ENCODE measurements at regions not wholly inside any gene's neighbourhood (a gene's known extent, or its start where the extent isn't known, plus 50 kb on each side); places are given as distances from the start of the nearest gene placed in this dataset.
"Not testable (repeated sequence)": the region's sequence is repeated elsewhere in the genome, so short reads cannot be mapped to it uniquely, and the experiment has no call there.

DNA sequence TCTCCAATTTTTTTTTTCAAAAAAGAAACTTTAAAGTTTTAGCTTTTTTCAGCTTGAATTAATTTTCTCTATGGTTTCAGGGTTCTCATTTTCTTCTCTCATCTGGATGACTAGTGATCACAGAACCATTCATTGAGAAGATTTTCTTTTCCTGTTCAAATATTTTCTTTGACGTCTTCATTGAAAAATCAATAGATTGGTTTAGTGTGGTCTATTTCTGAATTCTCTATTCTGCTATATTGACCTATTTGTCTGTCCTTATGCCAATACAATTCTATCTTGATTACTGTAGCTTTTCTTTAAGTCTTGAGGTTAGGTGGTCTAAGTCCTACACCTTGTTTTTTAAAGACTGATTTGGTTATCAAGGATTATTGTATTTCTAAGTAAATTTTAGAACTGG lies 150.2 kb upstream of the MAN1A1 start:
- Mint-ChIP-seq H3K4me1 (peaks cover 8% of the 10 kb centered on the region), H3K36me3 (ENCODE audit: low read depth) (no peaks in the 10 kb centered on the region), H3K27ac (no peak overlapping the region), H3K9me3 (peaks cover 3% of the 10 kb centered on the region), H3K27me3 (no peaks in the 10 kb centered on the region), H3K4me3 (no peak overlapping the region)
- intact Hi-C loops (cut with micrococcal nuclease), result no loop called here
- no peak for DNase-seq
- TF ChIP-seq, protein P1, sequence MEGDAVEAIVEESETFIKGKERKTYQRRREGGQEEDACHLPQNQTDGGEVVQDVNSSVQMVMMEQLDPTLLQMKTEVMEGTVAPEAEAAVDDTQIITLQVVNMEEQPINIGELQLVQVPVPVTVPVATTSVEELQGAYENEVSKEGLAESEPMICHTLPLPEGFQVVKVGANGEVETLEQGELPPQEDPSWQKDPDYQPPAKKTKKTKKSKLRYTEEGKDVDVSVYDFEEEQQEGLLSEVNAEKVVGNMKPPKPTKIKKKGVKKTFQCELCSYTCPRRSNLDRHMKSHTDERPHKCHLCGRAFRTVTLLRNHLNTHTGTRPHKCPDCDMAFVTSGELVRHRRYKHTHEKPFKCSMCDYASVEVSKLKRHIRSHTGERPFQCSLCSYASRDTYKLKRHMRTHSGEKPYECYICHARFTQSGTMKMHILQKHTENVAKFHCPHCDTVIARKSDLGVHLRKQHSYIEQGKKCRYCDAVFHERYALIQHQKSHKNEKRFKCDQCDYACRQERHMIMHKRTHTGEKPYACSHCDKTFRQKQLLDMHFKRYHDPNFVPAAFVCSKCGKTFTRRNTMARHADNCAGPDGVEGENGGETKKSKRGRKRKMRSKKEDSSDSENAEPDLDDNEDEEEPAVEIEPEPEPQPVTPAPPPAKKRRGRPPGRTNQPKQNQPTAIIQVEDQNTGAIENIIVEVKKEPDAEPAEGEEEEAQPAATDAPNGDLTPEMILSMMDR (IDR thresholded peaks at IDR 0.05), result no peak
- CTCF ChIA-PET, result no interaction called here
- no peak for ATAC-seq (ENCODE audit: low read depth)
- POLR2A ChIA-PET, result no interaction called here

GRCh38 chr6:119497988-119498727 lies 148.6 kb upstream of the MAN1A1 start:
- H3K4me1 Mint-ChIP-seq, result peaks cover 8% of the 10 kb centered on the region
- intact Hi-C loops (cut with micrococcal nuclease), result no loop called here
- DNase-seq (no peak), ATAC-seq (ENCODE audit: low read depth) (no peak)
- ChIA-PET POLR2A (no interaction called here), CTCF (no interaction called here)
- no peaks in the 10 kb centered on the region for H3K36me3 Mint-ChIP-seq (ENCODE audit: low read depth)
- TF ChIP-seq, protein P1 (IDR thresholded peaks at IDR 0.05), result no peak
- no peak overlapping the region for H3K27ac Mint-ChIP-seq
- no peaks in the 10 kb centered on the region for H3K27me3 Mint-ChIP-seq
- H3K4me3 Mint-ChIP-seq, result no peak overlapping the region
- H3K9me3 Mint-ChIP-seq, result peaks cover 3% of the 10 kb centered on the region

GRCh38 chr6:119495230-119495683 lies 145.7 kb upstream of the MAN1A1 start:
- H3K27ac Mint-ChIP-seq, result no peak overlapping the region
- ChIA-PET POLR2A (no interaction called here), CTCF (no interaction called here)
- H3K36me3 Mint-ChIP-seq (ENCODE audit: low read depth), result no peaks in the 10 kb centered on the region
- TF ChIP-seq, protein P1 (IDR thresholded peaks at IDR 0.05), result no peak
- no peaks in the 10 kb centered on the region for H3K27me3 Mint-ChIP-seq
- no peak overlapping the region for H3K4me3 Mint-ChIP-seq
- DNase-seq (no peak), ATAC-seq (ENCODE audit: low read depth) (no peak)
- peaks cover 3% of the 10 kb centered on the region for H3K9me3 Mint-ChIP-seq
- intact Hi-C loops (cut with micrococcal nuclease), result no loop called here
- peaks cover 6% of the 10 kb centered on the region for H3K4me1 Mint-ChIP-seq

- peaks cover 14% of the 10 kb centered on the region for H3K4me1 Mint-ChIP-seq
- no peaks in the 10 kb centered on the region for H3K36me3 Mint-ChIP-seq (ENCODE audit: low read depth)
- no peak overlapping the region for H3K27ac Mint-ChIP-seq
- no peak overlapping the region for H3K4me3 Mint-ChIP-seq
- H3K9me3 Mint-ChIP-seq, result peaks cover 3% of the 10 kb centered on the region
- ATAC-seq (ENCODE audit: low read depth) (no peak), DNase-seq (no peak)
- TF ChIP-seq, protein P1 (IDR thresholded peaks at IDR 0.05), result no peak
- CTCF ChIA-PET, result no interaction called here
- no peaks in the 10 kb centered on the region for H3K27me3 Mint-ChIP-seq
- intact Hi-C loops (cut with micrococcal nuclease), result no loop called here
- POLR2A ChIA-PET, result no interaction called here
These were observed 144.4 kb upstream of the MAN1A1 start for GRCh38 chr6:119493980-119494379.

- ATAC-seq (ENCODE audit: low read depth); POLR2A ChIA-PET; H3K27me3 Mint-ChIP-seq; CTCF ChIA-PET; intact Hi-C loops (cut with micrococcal nuclease); H3K4me3 Mint-ChIP-seq; H3K36me3 Mint-ChIP-seq (ENCODE audit: low read depth); H3K9me3 Mint-ChIP-seq; DNase-seq; H3K27ac Mint-ChIP-seq: not testable (repeated sequence)
- H3K4me1 Mint-ChIP-seq, result peaks cover 14% of the 10 kb centered on the region
These were observed 141.6 kb upstream of the MAN1A1 start for GRCh38 chr6:119491112-119491511.

DNA sequence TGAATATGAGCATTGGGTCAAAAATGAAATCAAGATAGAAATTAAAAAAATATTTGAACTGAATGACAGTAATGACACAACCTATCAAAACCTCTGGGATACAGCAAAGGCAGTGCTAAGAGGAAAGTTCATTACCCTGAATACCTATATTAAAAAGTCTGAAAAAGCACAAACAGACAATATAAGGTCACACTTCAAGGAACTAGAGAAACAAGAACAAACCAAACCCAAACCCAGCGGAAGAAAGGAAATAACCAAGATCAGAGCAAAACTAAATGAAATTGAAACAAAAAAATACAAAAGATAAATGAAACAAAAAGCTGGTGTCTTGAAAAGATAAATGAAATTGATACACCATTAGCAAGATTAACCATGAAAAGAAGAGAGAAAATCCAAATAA lies 140.5 kb upstream of the MAN1A1 start:
- peaks cover 14% of the 10 kb centered on the region for H3K4me1 Mint-ChIP-seq
- H3K27me3 Mint-ChIP-seq; POLR2A ChIA-PET; DNase-seq; intact Hi-C loops (cut with micrococcal nuclease); ATAC-seq (ENCODE audit: low read depth); H3K27ac Mint-ChIP-seq; CTCF ChIA-PET; H3K4me3 Mint-ChIP-seq; H3K36me3 Mint-ChIP-seq (ENCODE audit: low read depth); H3K9me3 Mint-ChIP-seq: not testable (repeated sequence)
